Mesodermal cell (in vitro differentiated cells): ENCODE measurements at regions not wholly inside any gene's neighbourhood (a gene's known extent, or its start where the extent isn't known, plus 50 kb on each side); places are given as distances from the start of the nearest gene placed in this dataset.
"Not testable (repeated sequence)": the region's sequence is repeated elsewhere in the genome, so short reads cannot be mapped to it uniquely, and the experiment has no call there.

Experiments used
- H3K27ac ChIP-seq: 2 replicates; pipeline ENCODE4 v1.7.0; 2013; ENCODE audit warnings: mild to moderate bottlenecking, low read depth, low read length, moderate library complexity; ENCODE audit not compliant: severe bottlenecking
- H3K36me3 ChIP-seq: 2 replicates; pipeline ENCODE4 v1.7.1; 2013; ENCODE audit warnings: mild to moderate bottlenecking, low read length, moderate library complexity; ENCODE audit not compliant: control insufficient read depth, insufficient read depth
- H3K4me1 ChIP-seq: one replicate; pipeline ENCODE4 v1.7.1; 2013; ENCODE audit warnings: mild to moderate bottlenecking, low read length; ENCODE audit not compliant: insufficient read depth, control insufficient read depth, poor library complexity, severe bottlenecking
- H3K4me3 ChIP-seq: 2 replicates; pipeline ENCODE4 v1.7.0; 2013; ENCODE audit warnings: low read length, control low read depth, mild to moderate bottlenecking; ENCODE audit not compliant: insufficient read depth, poor library complexity, severe bottlenecking; ENCODE audit errors: extremely low read depth
- H3K9me3 ChIP-seq: 2 replicates; pipeline ENCODE4 v1.7.1; 2013; ENCODE audit warnings: mild to moderate bottlenecking, low read length, moderate library complexity; ENCODE audit not compliant: control insufficient read depth
- WGBS, 2 experiments: methylation state at CpG; one replicate each; pipeline ENCODE4 v1.1.5; 2013; ENCODE audit warnings: missing lambda C conversion rate in 2 of 2; ENCODE audit not compliant: insufficient coverage in 2 of 2; 5-methylcytosine and 5-hydroxymethylcytosine counted together

DNA sequence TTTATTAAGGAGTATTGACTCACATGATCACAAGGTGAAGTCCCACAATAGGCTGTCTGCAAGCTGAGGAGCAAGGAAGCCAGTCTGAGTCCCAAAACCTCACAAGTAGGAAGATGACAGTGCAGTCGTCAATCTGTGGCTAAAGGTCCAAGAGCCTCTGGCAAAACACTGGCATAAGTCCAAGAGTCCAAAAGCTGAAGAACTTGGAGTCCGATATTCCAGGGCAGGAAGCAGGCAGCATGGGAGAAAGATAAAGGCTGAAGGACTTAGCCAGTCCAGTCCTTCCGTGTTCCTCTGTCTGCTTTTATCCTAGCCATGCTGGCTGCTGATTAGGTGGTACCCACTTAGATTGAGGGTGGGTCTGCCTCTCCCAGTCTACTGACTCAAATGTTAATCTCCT is 553.3 kb downstream of the CCSER2 start:
- not testable (repeated sequence) for H3K9me3 ChIP-seq, H3K4me3 ChIP-seq, H3K27ac ChIP-seq, H3K36me3 ChIP-seq, H3K4me1 ChIP-seq
- 93% methylated on average over 3 of the region's 3 CpGs for whole genome bisulfite sequencing, 2 experiments

DNA sequence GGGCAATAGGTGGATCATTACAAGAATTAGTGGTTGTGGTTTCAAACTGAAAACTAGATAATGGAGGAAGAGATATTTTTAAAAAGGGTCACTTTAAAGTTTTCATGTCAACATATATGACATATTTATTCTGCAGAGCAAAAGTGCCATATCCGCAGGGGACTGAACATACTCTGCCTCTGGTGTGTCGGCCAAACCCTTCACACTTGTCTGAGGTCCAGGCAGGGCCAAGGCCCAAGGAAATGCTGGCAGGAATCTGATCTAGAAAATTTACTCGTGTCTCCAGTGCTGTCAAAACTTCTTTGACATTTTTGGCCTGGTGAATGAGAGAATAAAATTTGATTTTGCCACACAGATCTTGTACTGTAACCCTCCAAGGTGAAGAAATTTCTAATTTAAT is 562.3 kb downstream of the CCSER2 start:
- Histone ChIP-seq H3K9me3 (no peaks in the 10 kb centered on the region), H3K4me3 (no peak overlapping the region), H3K36me3 (no peaks in the 10 kb centered on the region), H3K4me1 (no peaks in the 10 kb centered on the region), H3K27ac (no peak overlapping the region)
- whole genome bisulfite sequencing, 2 experiments, result 79 to 88% methylated on average over 3 of the region's 3 CpGs

DNA sequence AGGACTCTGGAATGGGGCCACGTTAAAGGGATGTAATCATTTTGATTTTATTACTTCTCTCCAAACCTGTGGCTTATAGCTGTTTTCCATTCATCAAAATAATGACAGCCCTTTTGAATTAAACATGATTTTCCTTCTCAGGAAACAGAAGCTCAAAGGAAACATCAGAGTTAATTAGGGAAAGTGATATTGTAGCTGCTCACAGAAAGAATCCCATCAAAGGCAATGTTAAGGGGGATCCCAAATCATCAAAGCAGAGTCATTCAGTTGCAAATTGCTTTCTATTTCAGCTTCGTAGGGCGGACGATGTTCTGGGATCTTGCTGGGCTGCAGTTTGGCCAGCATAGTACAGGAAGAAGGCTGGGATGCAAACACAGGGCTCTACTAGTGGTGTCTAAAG is 563.2 kb downstream of the CCSER2 start:
- 45 to 57% methylated on average over 3 of the region's 4 CpGs for WGBS, 2 experiments
- no peaks in the 10 kb centered on the region for H3K36me3 ChIP-seq
- no peaks in the 10 kb centered on the region for H3K9me3 ChIP-seq
- H3K27ac ChIP-seq, result no peak overlapping the region
- no peaks in the 10 kb centered on the region for H3K4me1 ChIP-seq
- H3K4me3 ChIP-seq, result no peak overlapping the region

DNA sequence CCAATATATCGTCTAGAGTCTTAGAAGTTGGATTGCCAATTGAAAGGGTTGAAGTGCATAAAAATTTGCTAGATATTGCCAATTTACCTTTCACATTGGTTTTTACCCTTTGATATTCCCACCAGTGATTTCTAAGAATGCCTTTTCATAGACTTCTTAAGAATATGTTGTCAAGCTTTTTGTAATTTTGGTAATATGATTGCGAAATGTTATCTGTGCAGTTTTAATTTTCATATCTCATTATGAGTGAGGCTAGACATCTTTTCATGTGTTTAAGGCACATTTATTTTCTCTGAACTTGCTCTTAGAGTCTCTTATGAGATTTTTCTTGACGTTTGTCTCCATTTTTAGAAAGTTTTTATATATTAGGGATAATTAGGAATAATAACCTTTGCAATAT is 567.2 kb downstream of the CCSER2 start:
- H3K9me3 ChIP-seq, result no peaks in the 10 kb centered on the region
- no peak overlapping the region for H3K27ac ChIP-seq
- no peak overlapping the region for H3K4me3 ChIP-seq
- H3K36me3 ChIP-seq, result no peaks in the 10 kb centered on the region
- no peaks in the 10 kb centered on the region for H3K4me1 ChIP-seq
- WGBS, 2 experiments, result no CpG with 5 or more reads among the region's 3 CpGs

DNA sequence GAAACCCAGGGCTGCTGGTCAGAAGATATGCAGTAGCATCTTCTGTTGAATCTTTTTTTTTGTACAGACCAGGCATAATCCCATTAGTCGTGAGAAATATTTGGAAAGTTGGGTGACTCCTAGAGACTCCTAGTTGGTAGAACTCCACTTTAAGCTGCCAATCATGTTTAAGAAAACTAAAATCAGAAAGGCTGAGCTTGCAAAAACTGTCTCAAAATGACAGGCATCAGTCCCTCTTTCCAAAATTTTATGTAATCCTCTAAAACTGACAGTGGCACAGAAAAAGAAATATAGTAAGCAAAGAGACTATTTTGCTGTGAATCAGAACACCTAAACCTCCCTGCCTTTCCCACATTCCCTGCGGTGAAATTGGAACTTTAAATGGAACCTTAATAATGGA is 568.5 kb downstream of the CCSER2 start:
- WGBS, 2 experiments, result 83% methylated on average over 1 of the region's 2 CpGs; no CpG with 5 or more reads in 1 of the 2 experiments
- no peak overlapping the region for H3K27ac ChIP-seq
- H3K9me3 ChIP-seq, result no peaks in the 10 kb centered on the region

DNA sequence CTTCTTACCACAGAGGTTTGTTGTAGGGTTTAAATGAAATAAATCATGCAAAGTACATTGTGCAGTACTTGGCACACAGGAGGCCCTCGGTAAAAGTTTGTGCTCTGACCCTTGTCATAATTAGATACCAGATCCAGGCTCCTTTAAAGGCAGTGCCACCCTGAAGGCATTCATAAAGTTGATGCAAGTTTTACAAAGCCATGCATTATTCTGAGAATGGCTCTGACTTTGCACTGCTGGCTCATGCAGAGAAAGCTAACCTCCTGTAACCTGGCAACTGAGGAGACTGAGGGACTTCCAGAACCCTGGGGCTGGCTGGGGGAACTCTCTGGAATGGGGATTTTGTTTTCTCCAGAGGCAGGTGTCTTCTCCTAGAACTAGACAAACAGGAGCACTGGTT is 570.9 kb downstream of the CCSER2 start:
- Histone ChIP-seq H3K36me3 (no peaks in the 10 kb centered on the region), H3K27ac (no peak overlapping the region), H3K4me3 (no peak overlapping the region), H3K9me3 (no peaks in the 10 kb centered on the region), H3K4me1 (no peaks in the 10 kb centered on the region)
- 86 to 100% methylated on average over 1 of the region's 1 CpG for WGBS, 2 experiments

More for the DNA sequence above, 568.5 kb downstream of the CCSER2 start:
- no peak overlapping the region for H3K4me3 ChIP-seq
- no peaks in the 10 kb centered on the region for H3K36me3 ChIP-seq
- H3K4me1 ChIP-seq, result no peaks in the 10 kb centered on the region

DNA sequence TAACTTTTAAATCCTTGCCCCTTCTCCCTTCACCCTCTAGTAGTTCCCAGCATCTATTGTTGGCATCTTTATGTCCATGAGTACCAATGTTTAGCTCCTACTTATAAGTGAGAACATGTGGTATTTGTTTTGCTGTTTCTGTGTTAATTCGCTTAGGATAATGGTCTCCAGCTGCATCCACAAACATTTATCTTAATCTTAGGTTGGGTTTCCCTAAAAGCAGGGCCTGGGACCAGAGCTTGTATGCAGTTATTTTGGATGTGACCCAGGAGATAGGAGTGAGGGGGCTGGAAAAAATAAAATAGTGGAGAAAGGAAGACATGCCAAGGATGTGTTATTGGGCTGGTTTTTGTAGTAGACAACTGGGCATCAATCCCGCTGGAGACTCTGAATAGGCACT is 571.8 kb downstream of the CCSER2 start:
- H3K4me3 ChIP-seq, result no peak overlapping the region
- no peaks in the 10 kb centered on the region for H3K9me3 ChIP-seq
- H3K36me3 ChIP-seq, result no peaks in the 10 kb centered on the region
- no peaks in the 10 kb centered on the region for H3K4me1 ChIP-seq
- 100% methylated on average over 1 of the region's 2 CpGs for WGBS, 2 experiments
- H3K27ac ChIP-seq, result no peak overlapping the region

DNA sequence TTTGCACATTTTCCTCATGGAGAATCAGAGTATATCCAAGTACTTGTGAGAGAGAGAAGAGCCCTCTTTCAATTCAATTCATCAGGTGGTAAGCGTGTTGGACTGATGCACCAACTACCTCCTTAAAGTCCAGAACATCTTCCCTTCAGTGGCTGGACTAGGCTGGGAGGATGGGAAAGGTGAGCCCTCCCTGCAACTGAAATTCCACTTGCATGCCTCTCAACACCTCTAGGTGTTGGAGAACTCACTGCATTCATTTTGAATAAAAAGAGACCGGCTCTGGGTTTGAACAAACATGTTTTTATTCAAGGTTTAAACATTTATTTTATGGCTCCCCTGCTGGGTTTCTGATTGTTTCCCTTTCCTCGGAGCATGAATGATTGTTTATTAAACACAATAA is 573.5 kb downstream of the CCSER2 start:
- WGBS, 2 experiments, result 100% methylated on average over 1 of the region's 3 CpGs; no CpG with 5 or more reads in 1 of the 2 experiments
- H3K4me3 ChIP-seq, result no peak overlapping the region
- no peaks in the 10 kb centered on the region for H3K36me3 ChIP-seq
- H3K4me1 ChIP-seq, result no peaks in the 10 kb centered on the region
- H3K27ac ChIP-seq, result no peak overlapping the region
- no peaks in the 10 kb centered on the region for H3K9me3 ChIP-seq

DNA sequence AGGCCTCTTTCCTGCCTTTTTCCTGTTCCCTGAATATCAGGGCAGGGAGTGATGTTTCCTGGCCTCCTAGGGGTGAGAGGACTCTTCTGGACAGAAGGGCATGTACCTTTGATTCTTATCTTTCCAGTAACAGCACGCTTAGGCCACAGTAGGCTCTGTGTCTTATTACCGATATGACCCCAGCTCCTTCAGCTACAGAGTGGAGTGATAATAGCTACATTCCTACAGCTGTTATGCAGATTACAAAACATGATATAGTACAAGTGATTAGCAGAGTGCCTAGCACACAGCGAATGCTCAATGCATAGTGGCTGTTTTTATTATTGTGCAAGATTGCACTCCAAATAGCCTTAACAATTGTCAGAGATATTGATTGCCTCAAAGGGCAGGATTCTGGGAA is 574.2 kb downstream of the CCSER2 start:
- Histone ChIP-seq H3K9me3 (no peaks in the 10 kb centered on the region), H3K4me3 (no peak overlapping the region), H3K4me1 (no peaks in the 10 kb centered on the region), H3K36me3 (no peaks in the 10 kb centered on the region), H3K27ac (no peak overlapping the region)
- WGBS, 2 experiments, result 100% methylated on average over 1 of the region's 3 CpGs; no CpG with 5 or more reads in 1 of the 2 experiments

DNA sequence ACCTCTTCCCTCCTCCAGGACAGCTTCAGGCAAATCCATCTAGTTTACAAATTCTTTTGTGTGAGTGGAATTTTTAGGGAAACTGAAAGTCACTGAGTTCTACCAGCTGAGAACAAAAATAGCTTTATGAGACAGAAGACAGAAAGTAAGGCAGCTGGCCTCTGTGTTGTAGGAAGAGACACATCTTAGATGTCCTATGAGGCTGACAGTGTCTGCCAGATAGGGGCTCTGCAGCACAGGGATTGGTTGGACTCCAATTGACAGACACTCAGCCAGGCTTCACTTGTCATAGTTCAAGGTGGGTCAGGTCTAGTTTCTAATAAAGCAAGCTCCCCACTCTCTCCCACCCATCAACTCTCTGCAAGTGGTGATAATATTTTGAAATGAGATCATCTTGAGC is 574.9 kb downstream of the CCSER2 start:
- no peaks in the 10 kb centered on the region for H3K9me3 ChIP-seq
- H3K27ac ChIP-seq, result no peak overlapping the region
- H3K4me3 ChIP-seq, result no peak overlapping the region
- no peaks in the 10 kb centered on the region for H3K4me1 ChIP-seq
- H3K36me3 ChIP-seq, result no peaks in the 10 kb centered on the region

DNA sequence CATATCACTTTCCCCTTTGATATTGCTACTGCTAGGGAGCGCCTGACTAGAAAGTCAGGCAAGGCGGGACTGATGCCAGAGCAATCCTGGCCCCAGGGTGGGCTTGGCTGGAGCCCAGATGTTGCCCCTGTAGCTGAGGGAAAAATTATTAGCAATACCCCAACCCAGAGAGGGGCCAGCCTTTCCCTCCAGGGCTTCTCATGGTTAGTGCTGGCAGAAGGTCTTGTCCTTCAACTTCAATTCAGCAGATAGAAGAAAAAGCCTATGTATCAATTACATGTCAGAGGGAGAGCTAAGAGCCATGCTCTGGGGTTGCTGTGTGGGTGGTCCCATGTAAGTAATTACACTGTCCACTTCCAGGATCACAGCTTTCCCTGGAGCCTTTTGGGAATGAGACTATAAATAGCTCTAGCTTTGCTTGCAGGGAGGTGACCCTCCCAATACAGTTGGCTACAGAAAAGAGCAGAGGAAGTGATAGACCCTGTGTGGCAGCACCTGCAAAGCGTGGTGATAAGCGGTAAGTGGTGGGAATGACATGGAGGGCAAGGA is 579.1 kb downstream of the CCSER2 start:
- Histone ChIP-seq H3K36me3 (no peaks in the 10 kb centered on the region), H3K27ac (no peak overlapping the region), H3K4me1 (peaks cover 4% of the 10 kb centered on the region), H3K9me3 (no peaks in the 10 kb centered on the region), H3K4me3 (no peak overlapping the region)
- 100% methylated on average over 2 of the region's 4 CpGs; no CpG with 5 or more reads in 1 of the 2 experiments for WGBS, 2 experiments
